ENCODE measurements at regions not wholly inside any gene's neighbourhood (a gene's known extent, or its start where the extent isn't known, plus 50 kb on each side); places are given as distances from the start of the nearest gene placed in this dataset.

DNA sequence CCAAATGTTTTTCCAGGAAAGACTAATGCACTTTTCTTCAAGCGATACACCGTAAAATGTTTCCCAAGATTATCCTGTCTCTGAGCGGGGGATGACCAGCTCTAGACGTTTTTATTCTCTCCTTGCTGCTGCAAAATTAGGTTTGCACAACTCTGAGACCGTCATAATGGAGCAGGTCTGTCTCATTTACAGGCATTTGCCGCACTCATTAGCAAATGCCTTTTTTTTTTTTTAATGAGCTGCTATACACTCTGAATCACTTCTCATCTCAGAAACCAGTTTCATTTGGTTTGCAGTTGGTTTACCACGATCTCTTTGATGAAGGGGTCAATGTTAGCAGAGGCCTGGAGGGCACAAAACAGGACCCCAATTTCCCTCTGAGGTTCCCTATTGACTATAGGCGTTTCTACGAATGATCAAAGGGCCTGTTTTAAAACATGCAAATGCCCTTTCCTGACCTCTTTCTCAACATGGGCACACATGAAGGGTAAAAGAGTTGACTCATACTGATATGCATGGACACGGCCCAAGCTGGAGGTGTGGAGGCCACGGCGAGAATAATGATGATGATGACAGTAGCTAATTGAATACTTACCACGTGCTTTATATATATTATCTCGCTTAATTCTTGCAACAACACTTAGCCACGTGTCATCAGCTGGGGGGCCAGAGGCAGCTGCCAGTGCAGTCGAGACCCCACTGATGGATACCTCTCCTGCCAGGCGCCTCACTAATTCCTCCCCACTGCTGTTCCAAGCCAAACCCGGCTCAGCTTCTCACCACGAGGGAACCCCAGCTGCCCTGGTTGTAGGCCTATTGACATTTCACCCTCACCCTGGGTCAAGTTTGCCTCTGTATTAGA is 89.9 kb upstream of the PTCH1 start:
- no peak overlapping the region for H3K4me3 ChIP-seq (ENCODE audit: low read length)
- H3K4ac ChIP-seq (ENCODE audit: low read depth, low read length), result no peak overlapping the region
- H3K4me2 ChIP-seq (ENCODE audit: low read length), result no peak overlapping the region
- H4K5ac ChIP-seq (ENCODE audit: low read length), result no peak overlapping the region
- H2BK15ac ChIP-seq (replicated peaks; ENCODE audit: low read depth), result no peak overlapping the region
- no peak overlapping the region for H4K8ac ChIP-seq (ENCODE audit: low read depth, low read length)
- WGBS (ENCODE audit: extremely low coverage, insufficient coverage, low lambda C conversion rate), result no CpG with 5 or more reads among the region's 19 CpGs
- no peak overlapping the region for H2BK120ac ChIP-seq (ENCODE audit: low read depth, low read length)
- H3K79me1 ChIP-seq (ENCODE audit: low read length), result no peaks in the 10 kb centered on the region
- no peak overlapping the region for H3K23ac ChIP-seq (ENCODE audit: low read length)
- no peaks in the 10 kb centered on the region for H3K27me3 ChIP-seq (ENCODE audit: insufficient read depth, low read length, poor library complexity)
- no peaks in the 10 kb centered on the region for H3K4me1 ChIP-seq (ENCODE audit: control insufficient read depth, low read depth, low read length)
- H2BK5ac ChIP-seq (ENCODE audit: low read length), result no peak overlapping the region
- no peak overlapping the region for H2AK5ac ChIP-seq (ENCODE audit: low read length)
- H3K56ac ChIP-seq (ENCODE audit: low read length), result no peak overlapping the region
- H3K27ac ChIP-seq (ENCODE audit: low read depth, low read length), result no peak overlapping the region
- H3K36me3 ChIP-seq (ENCODE audit: control insufficient read depth, insufficient read depth, low read length), result no peaks in the 10 kb centered on the region
- DNase-seq, result no peak
- no peaks in the 10 kb centered on the region for H3K79me2 ChIP-seq (ENCODE audit: control insufficient read depth, insufficient read depth, low read length)
- no peak overlapping the region for H3K18ac ChIP-seq (ENCODE audit: low read length)
- H3K9ac ChIP-seq (ENCODE audit: low read length), result no peak overlapping the region

DNA sequence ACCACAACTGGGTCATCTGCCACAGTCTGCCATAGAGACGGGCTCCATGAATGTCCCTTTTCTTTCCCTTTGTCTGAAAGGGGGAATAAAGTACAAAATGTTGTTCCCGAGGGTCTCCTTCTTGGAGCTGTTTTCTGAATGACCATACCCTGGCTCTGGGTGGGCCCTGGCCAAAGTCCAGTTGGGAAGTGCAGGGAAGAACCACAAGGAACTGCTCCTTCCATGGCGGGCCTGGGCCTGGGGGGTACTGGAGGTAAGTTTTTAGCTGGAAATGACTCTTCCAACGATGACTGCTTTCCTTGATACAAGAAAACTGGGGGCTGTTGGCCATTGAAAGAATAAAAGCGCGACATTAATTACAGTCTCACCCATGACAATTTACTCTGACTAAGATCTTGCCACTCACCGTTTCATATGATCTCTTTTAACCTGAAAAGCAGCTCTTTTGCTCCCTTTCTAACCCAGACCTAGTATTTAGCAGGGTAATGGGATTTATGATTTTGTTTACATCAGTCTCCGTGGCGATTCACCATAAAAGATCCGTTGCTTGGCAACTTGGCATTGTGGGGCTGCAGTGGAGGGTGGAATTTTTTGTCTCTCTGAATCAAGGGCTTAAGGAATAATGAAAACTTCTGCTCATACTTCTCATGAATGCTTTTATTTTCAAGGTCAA is 89.2 kb upstream of the PTCH1 start:
- Histone ChIP-seq H3K79me2 (ENCODE audit: control insufficient read depth, insufficient read depth, low read length) (no peaks in the 10 kb centered on the region), H3K4me2 (ENCODE audit: low read length) (no peak overlapping the region), H3K4me1 (ENCODE audit: control insufficient read depth, low read depth, low read length) (no peaks in the 10 kb centered on the region), H4K5ac (ENCODE audit: low read length) (no peak overlapping the region), H3K18ac (ENCODE audit: low read length) (no peak overlapping the region), H4K8ac (ENCODE audit: low read depth, low read length) (no peak overlapping the region), H2AK5ac (ENCODE audit: low read length) (no peak overlapping the region), H3K36me3 (ENCODE audit: control insufficient read depth, insufficient read depth, low read length) (no peaks in the 10 kb centered on the region), H2BK15ac (replicated peaks; ENCODE audit: low read depth) (no peak overlapping the region), H3K4me3 (ENCODE audit: low read length) (no peak overlapping the region), H3K27me3 (ENCODE audit: insufficient read depth, low read length, poor library complexity) (no peaks in the 10 kb centered on the region), H3K23ac (ENCODE audit: low read length) (no peak overlapping the region), H3K27ac (ENCODE audit: low read depth, low read length) (no peak overlapping the region), H3K79me1 (ENCODE audit: low read length) (no peaks in the 10 kb centered on the region), H3K56ac (ENCODE audit: low read length) (no peak overlapping the region), H3K9ac (ENCODE audit: low read length) (no peak overlapping the region), H2BK120ac (ENCODE audit: low read depth, low read length) (no peak overlapping the region), H2BK5ac (ENCODE audit: low read length) (no peak overlapping the region), H3K4ac (ENCODE audit: low read depth, low read length) (no peak overlapping the region)
- DNase-seq, result peak; percentile 79
- no CpG with 5 or more reads among the region's 10 CpGs for whole genome bisulfite sequencing (ENCODE audit: extremely low coverage, insufficient coverage, low lambda C conversion rate)

DNA sequence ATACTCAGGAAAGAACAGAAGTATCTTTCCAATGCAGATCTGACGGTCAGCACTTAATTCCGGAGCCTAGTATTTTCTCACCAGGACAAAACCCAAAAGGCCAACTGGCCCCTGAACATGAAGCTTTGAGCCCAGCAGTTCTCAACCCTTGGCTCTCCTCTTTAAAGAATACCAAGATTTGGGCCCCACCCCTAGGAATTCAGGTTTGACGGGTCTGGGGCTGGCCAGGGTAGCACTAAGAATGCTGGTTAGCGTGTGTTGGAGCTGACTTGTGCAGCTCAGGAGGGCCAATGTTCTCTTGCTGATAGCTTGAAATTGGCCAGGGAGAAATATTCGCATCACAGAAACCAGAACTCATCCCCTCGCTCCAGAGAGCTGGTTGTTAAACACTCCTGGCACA is 88.3 kb upstream of the PTCH1 start:
- no peak overlapping the region for H3K4ac ChIP-seq (ENCODE audit: low read depth, low read length)
- no peaks in the 10 kb centered on the region for H3K79me1 ChIP-seq (ENCODE audit: low read length)
- no peak overlapping the region for H3K9ac ChIP-seq (ENCODE audit: low read length)
- H2BK120ac ChIP-seq (ENCODE audit: low read depth, low read length), result no peak overlapping the region
- H3K36me3 ChIP-seq (ENCODE audit: control insufficient read depth, insufficient read depth, low read length), result no peaks in the 10 kb centered on the region
- H4K8ac ChIP-seq (ENCODE audit: low read depth, low read length), result no peak overlapping the region
- H3K18ac ChIP-seq (ENCODE audit: low read length), result no peak overlapping the region
- H3K4me1 ChIP-seq (ENCODE audit: control insufficient read depth, low read depth, low read length), result no peaks in the 10 kb centered on the region
- H3K27ac ChIP-seq (ENCODE audit: low read depth, low read length), result no peak overlapping the region
- no peak overlapping the region for H3K4me3 ChIP-seq (ENCODE audit: low read length)
- no peak overlapping the region for H2BK15ac ChIP-seq (replicated peaks; ENCODE audit: low read depth)
- no peak overlapping the region for H3K23ac ChIP-seq (ENCODE audit: low read length)
- DNase-seq, result peak; percentile 82
- H3K4me2 ChIP-seq (ENCODE audit: low read length), result no peak overlapping the region
- WGBS (ENCODE audit: extremely low coverage, insufficient coverage, low lambda C conversion rate), result no CpG with 5 or more reads among the region's 6 CpGs
- H2AK5ac ChIP-seq (ENCODE audit: low read length), result no peak overlapping the region
- no peak overlapping the region for H4K5ac ChIP-seq (ENCODE audit: low read length)
- no peaks in the 10 kb centered on the region for H3K27me3 ChIP-seq (ENCODE audit: insufficient read depth, low read length, poor library complexity)
- no peaks in the 10 kb centered on the region for H3K79me2 ChIP-seq (ENCODE audit: control insufficient read depth, insufficient read depth, low read length)
- H2BK5ac ChIP-seq (ENCODE audit: low read length), result no peak overlapping the region
- H3K56ac ChIP-seq (ENCODE audit: low read length), result no peak overlapping the region

DNA sequence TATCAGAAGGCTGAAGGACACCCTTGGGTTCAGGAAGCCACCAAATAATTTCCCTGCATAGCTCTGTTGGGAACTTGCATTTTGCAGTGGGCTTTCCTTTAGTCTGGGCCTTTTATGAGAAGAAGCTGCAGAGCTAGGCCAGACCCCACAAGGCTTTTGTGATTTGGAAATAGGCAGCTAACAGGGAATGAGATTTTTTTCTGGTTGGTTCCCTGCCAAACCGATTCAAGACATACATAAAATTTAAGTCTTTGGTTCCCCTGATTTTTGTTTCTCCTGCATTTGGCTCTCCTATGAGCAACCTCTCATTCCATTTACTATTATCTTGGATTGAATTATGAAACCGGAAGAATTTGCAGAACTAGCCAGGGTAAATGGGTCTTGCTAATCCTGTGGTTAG is 81.5 kb upstream of the PTCH1 start:
- no peaks in the 10 kb centered on the region for H3K79me1 ChIP-seq (ENCODE audit: low read length)
- no peak overlapping the region for H3K18ac ChIP-seq (ENCODE audit: low read length)
- H2BK5ac ChIP-seq (ENCODE audit: low read length), result no peak overlapping the region
- no peak overlapping the region for H3K56ac ChIP-seq (ENCODE audit: low read length)
- H4K8ac ChIP-seq (ENCODE audit: low read depth, low read length), result no peak overlapping the region
- no peak overlapping the region for H3K9ac ChIP-seq (ENCODE audit: low read length)
- H2BK120ac ChIP-seq (ENCODE audit: low read depth, low read length), result no peak overlapping the region
- H3K36me3 ChIP-seq (ENCODE audit: control insufficient read depth, insufficient read depth, low read length), result no peaks in the 10 kb centered on the region
- no peak for DNase-seq
- H2AK5ac ChIP-seq (ENCODE audit: low read length), result no peak overlapping the region
- no peak overlapping the region for H3K23ac ChIP-seq (ENCODE audit: low read length)
- no peaks in the 10 kb centered on the region for H3K27me3 ChIP-seq (ENCODE audit: insufficient read depth, low read length, poor library complexity)
- no CpG with 5 or more reads among the region's 2 CpGs for WGBS (ENCODE audit: extremely low coverage, insufficient coverage, low lambda C conversion rate)
- H2BK15ac ChIP-seq (replicated peaks; ENCODE audit: low read depth), result no peak overlapping the region
- no peaks in the 10 kb centered on the region for H3K4me1 ChIP-seq (ENCODE audit: control insufficient read depth, low read depth, low read length)
- H3K27ac ChIP-seq (ENCODE audit: low read depth, low read length), result no peak overlapping the region
- H3K79me2 ChIP-seq (ENCODE audit: control insufficient read depth, insufficient read depth, low read length), result no peaks in the 10 kb centered on the region
- H4K5ac ChIP-seq (ENCODE audit: low read length), result no peak overlapping the region
- H3K4me3 ChIP-seq (ENCODE audit: low read length), result no peak overlapping the region
- no peak overlapping the region for H3K4ac ChIP-seq (ENCODE audit: low read depth, low read length)
- no peak overlapping the region for H3K4me2 ChIP-seq (ENCODE audit: low read length)

DNA sequence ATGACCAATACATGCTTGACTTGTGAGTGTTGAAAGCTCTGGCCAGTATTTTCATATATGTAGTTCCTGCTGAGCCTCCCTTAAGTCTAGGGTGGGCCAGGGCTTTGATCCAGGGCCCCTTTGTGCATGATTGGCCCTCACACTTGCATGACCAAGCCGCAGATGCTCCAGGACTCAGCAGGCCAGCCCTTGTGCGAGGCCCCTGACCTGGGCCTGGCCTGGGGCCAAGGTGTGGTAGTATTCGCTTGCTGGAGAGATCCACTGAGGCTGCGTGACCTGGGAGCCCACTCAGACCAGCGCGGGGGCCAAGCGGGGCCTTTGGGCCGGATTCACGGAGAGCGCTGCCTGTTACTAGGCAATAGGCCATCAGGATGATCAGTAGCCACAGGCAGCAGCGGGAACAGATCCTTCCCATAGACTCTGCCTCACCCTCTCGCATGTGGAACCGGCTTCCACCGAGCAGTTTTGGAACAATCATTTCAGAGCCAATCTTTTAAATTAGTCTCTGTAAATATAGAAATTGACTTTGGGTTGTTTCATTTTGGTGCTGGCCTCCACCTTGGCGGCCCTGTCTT is 79.0 kb upstream of the PTCH1 start:
- Histone ChIP-seq H2BK15ac (replicated peaks; ENCODE audit: low read depth) (no peak overlapping the region), H3K27ac (ENCODE audit: low read depth, low read length) (no peak overlapping the region), H3K4me1 (ENCODE audit: control insufficient read depth, low read depth, low read length) (no peaks in the 10 kb centered on the region), H3K4me3 (ENCODE audit: low read length) (no peak overlapping the region), H4K8ac (ENCODE audit: low read depth, low read length) (no peak overlapping the region), H3K79me1 (ENCODE audit: low read length) (no peaks in the 10 kb centered on the region), H3K18ac (ENCODE audit: low read length) (no peak overlapping the region), H3K27me3 (ENCODE audit: insufficient read depth, low read length, poor library complexity) (no peaks in the 10 kb centered on the region), H3K4me2 (ENCODE audit: low read length) (no peak overlapping the region), H3K79me2 (ENCODE audit: control insufficient read depth, insufficient read depth, low read length) (no peaks in the 10 kb centered on the region), H3K9ac (ENCODE audit: low read length) (no peak overlapping the region), H2AK5ac (ENCODE audit: low read length) (no peak overlapping the region), H3K23ac (ENCODE audit: low read length) (no peak overlapping the region), H2BK120ac (ENCODE audit: low read depth, low read length) (no peak overlapping the region), H3K36me3 (ENCODE audit: control insufficient read depth, insufficient read depth, low read length) (no peaks in the 10 kb centered on the region), H3K56ac (ENCODE audit: low read length) (no peak overlapping the region), H2BK5ac (ENCODE audit: low read length) (no peak overlapping the region), H4K5ac (ENCODE audit: low read length) (no peak overlapping the region), H3K4ac (ENCODE audit: low read depth, low read length) (no peak overlapping the region)
- DNase-seq, result no peak
- WGBS (ENCODE audit: extremely low coverage, insufficient coverage, low lambda C conversion rate), result no CpG with 5 or more reads among the region's 15 CpGs
